ENCODE measurements at regions not wholly inside any gene's neighbourhood (a gene's known extent, or its start where the extent isn't known, plus 50 kb on each side); places are given as distances from the start of the nearest gene placed in this dataset.

GRCh38 chr4:52296341-52296740, 245.2 kb downstream of the SPATA18 start:
- TF ChIP-seq POLR2AphosphoS5 (IDR thresholded peaks at IDR 0.05; ENCODE audit: low read depth, low read length) (no peak), POLR2A (IDR thresholded peaks at IDR 0.05; ENCODE audit: low read depth, low read length) (no peak)
